ENCODE measurements at regions not wholly inside any gene's neighbourhood (a gene's known extent, or its start where the extent isn't known, plus 50 kb on each side); places are given as distances from the start of the nearest gene placed in this dataset.

GRCh38 chr9:106626936-106627335, 236.0 kb upstream of the ZNF462 start:
- H3K27ac ChIP-seq (ENCODE audit: low read depth, low read length): no peak overlapping the region
- H3K9me3 ChIP-seq (ENCODE audit: control insufficient read depth, insufficient read depth, low read depth, low read length): no peaks in the 10 kb centered on the region
- no peak overlapping the region for H3K9ac ChIP-seq (ENCODE audit: low read length)
- H3K4me3 ChIP-seq (ENCODE audit: low read depth, low read length): no peak overlapping the region
- no peaks in the 10 kb centered on the region for H3K27me3 ChIP-seq (ENCODE audit: control insufficient read depth, insufficient read depth, low read length)
- H3K36me3 ChIP-seq (ENCODE audit: control insufficient read depth, insufficient read depth, low read length): no peaks in the 10 kb centered on the region
- H3K4me1 ChIP-seq (ENCODE audit: control insufficient read depth, insufficient read depth, low read length): 0 out of 2 replicates have a peak, but pooled peaks cover 3% of the 10 kb centered on the region

- no peak overlapping the region for H3K27ac ChIP-seq (ENCODE audit: low read depth, low read length)
- H3K9me3 ChIP-seq (ENCODE audit: control insufficient read depth, insufficient read depth, low read depth, low read length): peaks cover 3% of the 10 kb centered on the region; the same call in 1 of the 2 replicates
Observed at GRCh38 chr9:106632621-106633020, 230.3 kb upstream of the ZNF462 start.

GRCh38 chr9:106634183-106634582, 228.8 kb upstream of the ZNF462 start:
- H3K27me3 ChIP-seq (ENCODE audit: control insufficient read depth, insufficient read depth, low read length): no peaks in the 10 kb centered on the region
- H3K9me3 ChIP-seq (ENCODE audit: control insufficient read depth, insufficient read depth, low read depth, low read length): peaks cover 3% of the 10 kb centered on the region; the same call in 1 of the 2 replicates
- no peaks in the 10 kb centered on the region for H3K4me1 ChIP-seq (ENCODE audit: control insufficient read depth, insufficient read depth, low read length)
- H3K27ac ChIP-seq (ENCODE audit: low read depth, low read length): no peak overlapping the region
- H3K9ac ChIP-seq (ENCODE audit: low read length): no peak overlapping the region
- no peaks in the 10 kb centered on the region for H3K36me3 ChIP-seq (ENCODE audit: control insufficient read depth, insufficient read depth, low read length)
- no peak overlapping the region for H3K4me3 ChIP-seq (ENCODE audit: low read depth, low read length)

More at GRCh38 chr9:106632621-106633020, 230.3 kb upstream of the ZNF462 start:
- Histone ChIP-seq H3K36me3 (ENCODE audit: control insufficient read depth, insufficient read depth, low read length) (no peaks in the 10 kb centered on the region), H3K4me1 (ENCODE audit: control insufficient read depth, insufficient read depth, low read length) (no peaks in the 10 kb centered on the region), H3K27me3 (ENCODE audit: control insufficient read depth, insufficient read depth, low read length) (no peaks in the 10 kb centered on the region), H3K4me3 (ENCODE audit: low read depth, low read length) (no peak overlapping the region), H3K9ac (ENCODE audit: low read length) (no peak overlapping the region)

DNA sequence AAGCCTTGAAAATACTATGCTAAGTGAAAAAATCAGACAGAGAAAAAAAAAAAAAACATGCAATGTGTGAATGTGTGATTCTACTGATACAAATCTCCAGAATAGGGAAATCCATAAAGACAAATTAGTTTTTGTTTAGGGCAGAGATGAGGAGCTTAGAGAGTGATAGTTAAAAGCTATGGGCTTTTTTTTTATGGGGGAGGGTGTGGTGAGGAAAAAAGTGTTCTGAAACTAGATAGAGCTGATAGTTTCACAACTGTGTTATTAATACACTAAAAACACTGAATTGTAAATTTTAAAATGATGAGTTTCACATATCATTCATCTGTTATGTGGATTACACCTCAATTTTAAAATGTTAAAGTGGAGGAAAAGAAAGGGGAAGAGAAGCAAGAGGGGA, 228.3 kb upstream of the ZNF462 start:
- H3K4me1 ChIP-seq (ENCODE audit: control insufficient read depth, insufficient read depth, low read length): no peaks in the 10 kb centered on the region
- H3K9ac ChIP-seq (ENCODE audit: low read length): no peak overlapping the region
- H3K36me3 ChIP-seq (ENCODE audit: control insufficient read depth, insufficient read depth, low read length): no peaks in the 10 kb centered on the region
- peaks cover 3% of the 10 kb centered on the region; the same call in 1 of the 2 replicates for H3K9me3 ChIP-seq (ENCODE audit: control insufficient read depth, insufficient read depth, low read depth, low read length)
- no peak overlapping the region for H3K27ac ChIP-seq (ENCODE audit: low read depth, low read length)
- H3K27me3 ChIP-seq (ENCODE audit: control insufficient read depth, insufficient read depth, low read length): no peaks in the 10 kb centered on the region
- no peak overlapping the region for H3K4me3 ChIP-seq (ENCODE audit: low read depth, low read length)

DNA sequence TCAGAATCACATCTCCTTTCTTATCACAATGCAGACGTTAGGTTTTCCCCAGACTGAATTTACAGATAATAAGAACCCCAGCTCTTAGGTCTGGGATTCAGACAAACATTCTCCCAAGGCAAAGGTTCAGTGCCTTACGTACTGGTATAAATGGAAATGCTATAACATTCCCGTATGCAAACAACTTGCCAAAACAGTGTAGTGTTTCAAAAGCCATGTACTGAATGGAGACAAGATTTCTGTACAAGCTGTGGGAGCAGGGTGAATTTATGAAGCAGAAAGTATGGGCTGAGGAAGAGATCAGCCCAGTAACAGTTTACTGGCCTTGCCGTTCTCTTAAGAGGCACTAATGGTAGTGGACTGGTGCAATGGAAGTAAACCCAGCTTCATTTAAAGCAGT, 225.5 kb upstream of the ZNF462 start:
- Histone ChIP-seq H3K4me3 (ENCODE audit: low read depth, low read length) (no peak overlapping the region), H3K4me1 (ENCODE audit: control insufficient read depth, insufficient read depth, low read length) (no peaks in the 10 kb centered on the region), H3K27ac (ENCODE audit: low read depth, low read length) (no peak overlapping the region), H3K9me3 (ENCODE audit: control insufficient read depth, insufficient read depth, low read depth, low read length) (peaks cover 3% of the 10 kb centered on the region; the same call in 1 of the 2 replicates), H3K9ac (ENCODE audit: low read length) (no peak overlapping the region), H3K36me3 (ENCODE audit: control insufficient read depth, insufficient read depth, low read length) (no peaks in the 10 kb centered on the region), H3K27me3 (ENCODE audit: control insufficient read depth, insufficient read depth, low read length) (no peaks in the 10 kb centered on the region)

DNA sequence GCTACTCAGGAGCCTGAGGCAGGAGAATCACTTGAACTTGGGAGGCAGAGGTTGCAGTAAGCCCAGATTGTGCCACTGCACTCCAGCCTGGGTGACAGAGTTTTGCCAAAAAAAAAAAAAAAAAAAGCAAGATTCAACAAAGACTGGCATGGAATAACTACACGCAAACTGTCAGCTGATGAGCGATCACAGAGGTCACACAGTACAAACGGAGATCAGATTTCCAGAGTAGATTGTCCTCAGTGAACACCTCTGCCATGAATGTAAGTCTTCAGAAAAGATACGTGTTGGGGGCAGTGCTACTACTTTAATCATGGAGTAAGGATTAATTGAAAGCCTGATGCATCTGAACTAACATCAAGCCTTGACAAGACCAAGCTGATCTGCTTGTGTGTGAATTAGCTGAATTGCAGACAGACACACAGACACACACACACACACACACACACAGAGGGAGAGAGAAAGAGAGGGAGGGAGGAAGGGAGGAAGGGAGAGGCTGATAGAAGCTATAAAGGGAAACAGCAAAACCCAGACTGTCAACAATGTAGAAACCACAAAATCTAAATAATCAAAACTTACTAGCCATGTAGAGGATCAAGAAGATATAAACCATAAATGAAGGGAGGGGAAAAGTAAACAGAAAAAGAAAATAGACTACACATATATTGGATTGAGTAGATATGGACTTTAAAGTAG, 222.9 kb upstream of the ZNF462 start:
- H3K36me3 ChIP-seq (ENCODE audit: control insufficient read depth, insufficient read depth, low read length): no peaks in the 10 kb centered on the region
- no peaks in the 10 kb centered on the region for H3K27me3 ChIP-seq (ENCODE audit: control insufficient read depth, insufficient read depth, low read length)
- no peak overlapping the region for H3K9ac ChIP-seq (ENCODE audit: low read length)
- H3K27ac ChIP-seq (ENCODE audit: low read depth, low read length): no peak overlapping the region
- H3K4me1 ChIP-seq (ENCODE audit: control insufficient read depth, insufficient read depth, low read length): no peaks in the 10 kb centered on the region
- H3K4me3 ChIP-seq (ENCODE audit: low read depth, low read length): no peak overlapping the region
- peaks cover 3% of the 10 kb centered on the region; the same call in 1 of the 2 replicates for H3K9me3 ChIP-seq (ENCODE audit: control insufficient read depth, insufficient read depth, low read depth, low read length)

GRCh38 chr9:106643211-106643930, 219.6 kb upstream of the ZNF462 start:
- no peak overlapping the region for H3K9ac ChIP-seq (ENCODE audit: low read length)
- no peak overlapping the region for H3K4me3 ChIP-seq (ENCODE audit: low read depth, low read length)
- no peak overlapping the region for H3K27ac ChIP-seq (ENCODE audit: low read depth, low read length)
- H3K9me3 ChIP-seq (ENCODE audit: control insufficient read depth, insufficient read depth, low read depth, low read length): no peaks in the 10 kb centered on the region
- H3K36me3 ChIP-seq (ENCODE audit: control insufficient read depth, insufficient read depth, low read length): no peaks in the 10 kb centered on the region
- no peaks in the 10 kb centered on the region for H3K4me1 ChIP-seq (ENCODE audit: control insufficient read depth, insufficient read depth, low read length)
- no peaks in the 10 kb centered on the region for H3K27me3 ChIP-seq (ENCODE audit: control insufficient read depth, insufficient read depth, low read length)

GRCh38 chr9:106644661-106645060, 218.3 kb upstream of the ZNF462 start:
- H3K4me1 ChIP-seq (ENCODE audit: control insufficient read depth, insufficient read depth, low read length): no peaks in the 10 kb centered on the region

DNA sequence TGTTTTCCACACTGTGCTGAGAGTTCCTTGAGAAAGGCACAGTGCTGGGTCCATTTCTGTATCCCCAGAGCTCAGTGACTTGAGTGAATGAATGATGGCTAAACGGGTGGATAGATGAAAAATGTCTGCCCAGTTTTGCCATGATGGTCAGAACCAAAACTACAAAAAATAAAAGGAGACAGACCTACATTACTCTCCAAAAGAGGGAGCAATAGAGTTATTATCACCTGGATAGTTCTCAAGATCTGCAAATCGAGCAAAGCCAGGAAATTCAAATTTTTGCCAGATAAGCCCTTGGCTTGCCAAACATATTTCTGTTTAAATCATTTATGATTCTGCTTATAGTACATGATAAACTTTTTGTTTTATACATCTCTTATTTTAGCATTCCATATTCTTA, 214.2 kb upstream of the ZNF462 start:
- Histone ChIP-seq H3K36me3 (ENCODE audit: control insufficient read depth, insufficient read depth, low read length) (no peaks in the 10 kb centered on the region), H3K9ac (ENCODE audit: low read length) (no peak overlapping the region), H3K27me3 (ENCODE audit: control insufficient read depth, insufficient read depth, low read length) (no peaks in the 10 kb centered on the region), H3K4me1 (ENCODE audit: control insufficient read depth, insufficient read depth, low read length) (no peaks in the 10 kb centered on the region), H3K9me3 (ENCODE audit: control insufficient read depth, insufficient read depth, low read depth, low read length) (peaks cover 4% of the 10 kb centered on the region; the same call in 1 of the 2 replicates), H3K27ac (ENCODE audit: low read depth, low read length) (no peak overlapping the region), H3K4me3 (ENCODE audit: low read depth, low read length) (no peak overlapping the region)

More at GRCh38 chr9:106644661-106645060, 218.3 kb upstream of the ZNF462 start:
- Histone ChIP-seq H3K9ac (ENCODE audit: low read length) (no peak overlapping the region), H3K27ac (ENCODE audit: low read depth, low read length) (no peak overlapping the region), H3K27me3 (ENCODE audit: control insufficient read depth, insufficient read depth, low read length) (no peaks in the 10 kb centered on the region), H3K4me3 (ENCODE audit: low read depth, low read length) (no peak overlapping the region), H3K9me3 (ENCODE audit: control insufficient read depth, insufficient read depth, low read depth, low read length) (no peaks in the 10 kb centered on the region; the same call in 1 of the 2 replicates), H3K36me3 (ENCODE audit: control insufficient read depth, insufficient read depth, low read length) (no peaks in the 10 kb centered on the region)

- H3K27ac ChIP-seq (ENCODE audit: low read depth, low read length): no peak overlapping the region
- H3K9me3 ChIP-seq (ENCODE audit: control insufficient read depth, insufficient read depth, low read depth, low read length): peaks cover 4% of the 10 kb centered on the region; the same call in 1 of the 2 replicates
- no peak overlapping the region for H3K4me3 ChIP-seq (ENCODE audit: low read depth, low read length)
- no peak overlapping the region for H3K9ac ChIP-seq (ENCODE audit: low read length)
- no peaks in the 10 kb centered on the region for H3K27me3 ChIP-seq (ENCODE audit: control insufficient read depth, insufficient read depth, low read length)
- no peaks in the 10 kb centered on the region for H3K36me3 ChIP-seq (ENCODE audit: control insufficient read depth, insufficient read depth, low read length)
- H3K4me1 ChIP-seq (ENCODE audit: control insufficient read depth, insufficient read depth, low read length): no peaks in the 10 kb centered on the region
Observed at GRCh38 chr9:106649664-106650063, 213.3 kb upstream of the ZNF462 start.

DNA sequence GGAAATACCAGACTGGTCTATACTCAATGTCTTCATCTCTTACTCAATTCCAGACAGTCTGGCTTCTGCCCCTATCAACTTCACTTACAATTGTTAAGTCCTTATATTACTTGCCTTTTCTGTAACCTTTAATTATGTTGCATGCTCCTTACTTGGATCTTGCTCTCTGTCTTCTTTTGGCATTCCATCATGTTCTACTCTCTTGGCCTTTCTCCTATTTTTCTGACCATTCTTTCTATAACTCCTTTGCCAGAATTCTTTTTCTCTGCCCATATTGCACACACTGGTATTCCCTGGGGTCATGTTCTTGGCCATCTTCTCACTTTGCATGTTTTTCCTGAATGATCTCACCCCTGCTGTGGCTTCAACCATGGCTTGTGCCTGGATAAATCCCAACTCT, 209.8 kb upstream of the ZNF462 start:
- peaks cover 4% of the 10 kb centered on the region; the same call in 1 of the 2 replicates for H3K9me3 ChIP-seq (ENCODE audit: control insufficient read depth, insufficient read depth, low read depth, low read length)
- H3K9ac ChIP-seq (ENCODE audit: low read length): no peak overlapping the region
- H3K4me1 ChIP-seq (ENCODE audit: control insufficient read depth, insufficient read depth, low read length): 0 out of 2 replicates have a peak, but pooled peaks cover 7% of the 10 kb centered on the region
- H3K36me3 ChIP-seq (ENCODE audit: control insufficient read depth, insufficient read depth, low read length): no peaks in the 10 kb centered on the region
- H3K4me3 ChIP-seq (ENCODE audit: low read depth, low read length): no peak overlapping the region
- no peak overlapping the region for H3K27ac ChIP-seq (ENCODE audit: low read depth, low read length)
- no peaks in the 10 kb centered on the region for H3K27me3 ChIP-seq (ENCODE audit: control insufficient read depth, insufficient read depth, low read length)
